Peyer's patch (tissue), 4 donors: ENCODE measurements at regions not wholly inside any gene's neighbourhood (a gene's known extent, or its start where the extent isn't known, plus 50 kb on each side); places are given as distances from the start of the nearest gene placed in this dataset.
"Not testable (repeated sequence)": the region's sequence is repeated elsewhere in the genome, so short reads cannot be mapped to it uniquely, and the experiment has no call there.

ENCODE experiments used
- DNase-seq, 3 donors: peaks; one replicate each; pipeline ENCODE4 v3.0.0-alpha.2; 2017 to 2019
- H3K27ac ChIP-seq, 4 donors: fragments of 200-600 bp; sonication (generic); one replicate each; pipeline ENCODE4 v1.5.1; 2016 to 2019
- H3K27me3 ChIP-seq, 2 donors: fragments of 200-600 bp; sonication (generic); one replicate each; pipeline ENCODE4 v1.5.1; 2019
- H3K36me3 ChIP-seq, 3 donors: fragments of 200-600 bp; sonication (generic); one replicate each; pipeline ENCODE4 v1.5.1; 2016 to 2019
- H3K4me1 ChIP-seq, 4 donors: fragments of 200-600 bp; sonication (generic); one replicate each; pipeline ENCODE4 v1.5.1; 2016 to 2019
- H3K4me3 ChIP-seq, 4 donors: fragments of 200-600 bp; sonication (generic); 1 replicate in 3 of 4; 2 replicates in 1 of 4; pipeline ENCODE4 v1.5.1; 2016 to 2019; ENCODE audit warnings: mild to moderate bottlenecking in 1 of 4
- H3K9me3 ChIP-seq, 4 donors: fragments of 200-600 bp; sonication (generic); one replicate each; pipeline ENCODE4 v1.5.1; 2016 to 2019; ENCODE audit warnings: mild to moderate bottlenecking in 1 of 4
- POLR2A ChIP-seq, 2 donors: fragments of 450-650 bp; IDR thresholded peaks; one replicate each; pipeline ENCODE4 v1.5.1; 2017; ENCODE audit warnings: antibody characterized with exemption in 2 of 2, mild to moderate bottlenecking in 2 of 2, moderate library complexity in 2 of 2
- TF ChIP-seq, protein P1 (sequence below), 6 experiments: fragments of 450-650 bp in 4 of 6; fragments of 200-600 bp in 2 of 6; sonication (generic) in 1 of 6; IDR thresholded peaks; one replicate each; pipeline ENCODE4 v1.5.1; 2017 to 2019; ENCODE audit warnings: antibody characterized with exemption in 6 of 6, mild to moderate bottlenecking in 3 of 6, moderate library complexity in 1 of 6

DNA sequence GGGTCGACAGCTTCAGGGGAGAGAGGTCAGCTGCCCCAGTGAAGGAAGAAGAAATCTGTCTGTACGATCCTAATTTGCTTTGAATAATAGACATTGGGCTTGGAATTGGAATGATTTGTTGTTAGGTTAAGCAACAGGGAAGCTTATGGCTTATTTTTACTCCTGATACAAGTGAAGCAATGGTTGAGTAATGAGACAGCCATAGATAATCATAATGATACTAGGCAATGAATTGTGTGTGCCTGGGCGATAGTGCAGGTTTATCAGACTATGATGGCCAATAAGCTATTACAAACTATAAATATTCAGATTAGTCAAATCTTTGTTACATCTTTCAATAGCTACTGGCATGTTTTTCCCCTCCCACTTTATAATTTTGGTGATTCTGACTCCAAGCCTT, 140.9 kb upstream of the CDIN1 start:
- H3K36me3 ChIP-seq = no peaks in the 10 kb centered on the region
- H3K4me3 ChIP-seq = no peak overlapping the region
- H3K27me3 ChIP-seq = no peaks in the 10 kb centered on the region
- no peak overlapping the region for H3K27ac ChIP-seq
- DNase-seq = no peak
- H3K4me1 ChIP-seq = no peaks in the 10 kb centered on the region
- no peaks in the 10 kb centered on the region for H3K9me3 ChIP-seq
- no peak for TF ChIP-seq POLR2A (IDR thresholded peaks at IDR 0.05)
- TF ChIP-seq, protein P1, sequence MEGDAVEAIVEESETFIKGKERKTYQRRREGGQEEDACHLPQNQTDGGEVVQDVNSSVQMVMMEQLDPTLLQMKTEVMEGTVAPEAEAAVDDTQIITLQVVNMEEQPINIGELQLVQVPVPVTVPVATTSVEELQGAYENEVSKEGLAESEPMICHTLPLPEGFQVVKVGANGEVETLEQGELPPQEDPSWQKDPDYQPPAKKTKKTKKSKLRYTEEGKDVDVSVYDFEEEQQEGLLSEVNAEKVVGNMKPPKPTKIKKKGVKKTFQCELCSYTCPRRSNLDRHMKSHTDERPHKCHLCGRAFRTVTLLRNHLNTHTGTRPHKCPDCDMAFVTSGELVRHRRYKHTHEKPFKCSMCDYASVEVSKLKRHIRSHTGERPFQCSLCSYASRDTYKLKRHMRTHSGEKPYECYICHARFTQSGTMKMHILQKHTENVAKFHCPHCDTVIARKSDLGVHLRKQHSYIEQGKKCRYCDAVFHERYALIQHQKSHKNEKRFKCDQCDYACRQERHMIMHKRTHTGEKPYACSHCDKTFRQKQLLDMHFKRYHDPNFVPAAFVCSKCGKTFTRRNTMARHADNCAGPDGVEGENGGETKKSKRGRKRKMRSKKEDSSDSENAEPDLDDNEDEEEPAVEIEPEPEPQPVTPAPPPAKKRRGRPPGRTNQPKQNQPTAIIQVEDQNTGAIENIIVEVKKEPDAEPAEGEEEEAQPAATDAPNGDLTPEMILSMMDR (IDR thresholded peaks at IDR 0.05) = no peak

DNA sequence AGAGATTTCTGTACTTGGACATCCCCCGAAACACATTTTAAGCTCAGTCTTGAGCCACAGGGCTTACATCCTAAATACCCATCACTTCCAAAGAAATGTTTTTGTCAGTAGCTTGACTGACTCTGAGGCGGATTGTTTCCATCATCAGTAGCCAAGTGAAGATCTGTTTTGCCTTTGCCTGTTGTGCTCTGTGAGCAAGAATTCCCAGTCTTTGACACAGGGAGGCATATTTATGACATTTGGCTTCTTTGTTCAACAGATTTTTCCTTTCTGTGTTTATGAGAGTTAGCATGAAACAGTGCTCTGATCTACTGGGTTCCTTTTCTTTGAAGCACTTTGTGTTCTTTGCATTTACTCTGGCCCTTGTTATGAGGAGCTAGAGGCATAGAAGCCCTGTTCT, 132.1 kb upstream of the CDIN1 start:
- Histone ChIP-seq H3K27ac (no peak overlapping the region), H3K27me3 (no peaks in the 10 kb centered on the region), H3K4me1 (no peaks in the 10 kb centered on the region), H3K36me3 (no peaks in the 10 kb centered on the region), H3K4me3 (no peak overlapping the region), H3K9me3 (no peaks in the 10 kb centered on the region)
- DNase-seq = no peak
- TF ChIP-seq, protein P1 (IDR thresholded peaks at IDR 0.05) = no peak
- TF ChIP-seq POLR2A (IDR thresholded peaks at IDR 0.05) = no peak

DNA sequence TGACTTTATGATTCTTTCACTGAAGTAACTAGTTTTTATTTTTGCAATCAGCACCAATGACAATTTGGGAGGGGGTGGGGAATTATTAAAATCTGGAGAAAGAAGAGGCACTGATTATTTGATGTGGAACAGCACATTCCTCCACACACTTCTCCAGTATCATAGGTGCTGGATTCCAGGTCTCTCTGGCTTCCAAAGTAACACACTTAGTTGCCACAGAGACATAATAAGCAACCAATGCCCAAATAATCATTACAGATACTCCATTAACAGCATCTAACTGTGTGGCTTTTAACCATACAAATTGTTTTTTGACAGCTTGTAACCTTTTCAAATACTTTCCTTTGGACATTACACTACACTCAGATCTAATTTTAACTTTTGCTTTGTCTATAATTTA, 131.0 kb upstream of the CDIN1 start:
- TF ChIP-seq, protein P1 (IDR thresholded peaks at IDR 0.05) = no peak
- TF ChIP-seq POLR2A (IDR thresholded peaks at IDR 0.05) = no peak
- DNase-seq = no peak
- Histone ChIP-seq H3K36me3 (no peaks in the 10 kb centered on the region), H3K9me3 (no peaks in the 10 kb centered on the region), H3K27me3 (no peaks in the 10 kb centered on the region), H3K4me1 (no peaks in the 10 kb centered on the region), H3K4me3 (no peak overlapping the region), H3K27ac (no peak overlapping the region)

DNA sequence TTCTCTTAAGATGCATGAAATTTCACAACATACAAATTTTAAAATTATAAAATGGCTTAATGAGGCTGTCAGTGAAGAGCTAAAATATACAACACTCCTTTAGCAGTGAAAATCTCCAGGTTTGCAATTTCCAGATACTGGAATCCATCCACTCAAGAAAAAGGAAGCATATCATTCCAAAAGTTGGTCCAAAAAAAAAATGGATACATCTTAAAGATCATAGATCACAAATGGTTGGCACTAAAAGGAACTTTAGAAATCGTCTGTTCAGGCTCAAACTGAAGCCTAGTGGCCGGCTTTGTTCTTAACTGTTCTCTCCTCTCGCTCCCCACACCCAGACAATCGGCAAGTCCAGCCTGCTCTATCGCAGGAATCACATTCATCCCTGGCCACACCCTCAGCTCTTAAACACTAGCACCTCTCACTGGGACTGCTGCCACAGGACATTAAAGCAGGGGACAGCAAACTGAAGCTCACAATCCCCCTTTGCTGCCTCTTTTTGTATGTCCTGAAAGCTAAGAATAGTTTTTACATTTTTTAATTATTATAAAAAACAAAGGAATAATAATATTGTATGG, 130.3 kb upstream of the CDIN1 start:
- no peak for TF ChIP-seq POLR2A (IDR thresholded peaks at IDR 0.05)
- TF ChIP-seq, protein P1 (IDR thresholded peaks at IDR 0.05) = no peak
- no peak overlapping the region for H3K4me3 ChIP-seq
- H3K27ac ChIP-seq = no peak overlapping the region
- DNase-seq = no peak
- H3K36me3 ChIP-seq = no peaks in the 10 kb centered on the region
- no peaks in the 10 kb centered on the region for H3K27me3 ChIP-seq
- H3K9me3 ChIP-seq = no peaks in the 10 kb centered on the region
- no peaks in the 10 kb centered on the region for H3K4me1 ChIP-seq

DNA sequence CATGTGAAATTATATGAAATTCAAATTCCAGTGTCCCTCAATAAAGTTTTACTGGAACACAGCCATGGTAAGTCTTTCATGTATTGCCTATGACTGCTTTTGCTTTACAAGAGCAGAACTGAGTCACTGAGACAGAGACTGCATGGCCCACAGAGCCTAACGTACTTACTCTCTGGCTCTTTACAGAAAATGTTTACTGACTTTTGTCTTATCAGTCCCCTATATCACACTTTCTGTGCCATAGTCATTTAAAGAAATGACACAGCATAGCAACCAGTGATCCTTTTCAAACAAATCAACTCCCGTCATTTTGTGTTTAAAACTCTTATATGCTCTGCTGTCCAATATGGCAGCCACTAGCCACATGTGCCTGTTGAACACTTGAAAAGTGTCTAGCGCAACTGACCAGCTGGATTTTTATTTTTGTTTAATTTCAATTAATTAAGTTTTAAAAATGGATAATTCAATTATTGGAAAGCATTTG, 129.7 kb upstream of the CDIN1 start:
- H3K4me3 ChIP-seq = no peak overlapping the region
- H3K4me1 ChIP-seq = no peaks in the 10 kb centered on the region
- TF ChIP-seq, protein P1 (IDR thresholded peaks at IDR 0.05) = no peak
- no peak for TF ChIP-seq POLR2A (IDR thresholded peaks at IDR 0.05)
- no peak for DNase-seq
- H3K27me3 ChIP-seq = no peaks in the 10 kb centered on the region
- H3K9me3 ChIP-seq = no peaks in the 10 kb centered on the region
- H3K36me3 ChIP-seq = no peaks in the 10 kb centered on the region
- H3K27ac ChIP-seq = no peak overlapping the region

DNA sequence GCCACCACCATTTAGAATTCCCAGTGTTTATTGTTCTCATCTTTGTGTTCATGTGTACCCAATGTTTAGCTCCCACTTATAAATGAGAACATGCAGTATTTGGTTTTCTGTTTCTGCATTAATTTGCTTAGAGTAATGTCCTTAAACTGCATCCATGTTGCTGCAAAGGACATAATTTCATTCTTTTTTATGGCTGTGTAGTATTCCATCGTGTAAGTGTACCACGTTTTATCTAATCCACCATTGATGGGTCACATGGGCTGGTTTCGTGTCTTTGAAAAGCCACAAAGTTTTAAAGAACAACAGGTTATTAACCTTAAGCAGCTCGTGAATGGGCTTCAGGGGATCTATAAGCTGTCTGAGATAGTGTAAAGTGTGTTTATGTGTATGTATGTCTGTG, 125.2 kb upstream of the CDIN1 start:
- not testable (repeated sequence) for H3K9me3 ChIP-seq, H3K27ac ChIP-seq, DNase-seq, H3K27me3 ChIP-seq, H3K4me3 ChIP-seq, H3K4me1 ChIP-seq, H3K36me3 ChIP-seq
